GM12878 (cell line): ENCODE measurements at regions not wholly inside any gene's neighbourhood (a gene's known extent, or its start where the extent isn't known, plus 50 kb on each side); places are given as distances from the start of the nearest gene placed in this dataset.

Experiments used
- HDGF ChIP-seq: fragments of 450-650 bp; IDR thresholded peaks from 2 replicates; pipeline ENCODE4 v1.6.1; 2016; ENCODE audit warnings: antibody characterized with exemption
- KDM1A ChIP-seq: fragments of 200-600 bp; sonication (generic); IDR thresholded peaks from 2 replicates; pipeline ENCODE4 v1.6.1; 2016; ENCODE audit warnings: borderline replicate concordance

GRCh38 chr12:75874441-75874840, 157.1 kb downstream of the PHLDA1 start:
- no peak for TF ChIP-seq KDM1A
- TF ChIP-seq HDGF: no peak
